CD4-positive, alpha-beta memory T cell (primary cell): ENCODE measurements at regions not wholly inside any gene's neighbourhood (a gene's known extent, or its start where the extent isn't known, plus 50 kb on each side); places are given as distances from the start of the nearest gene placed in this dataset.
A peak's percentile ranks its signal among the peaks of the same experiment; 100 is the strongest.

Experiments
- CTCF ChIA-PET: fragments of 350-600 bp; sonication (Branson Sonifier 250); formaldehyde crosslinking; loops from one replicate; lab custom pipeline; 2021; ENCODE audit warnings: inconsistent platforms; ENCODE audit not compliant: partially characterized antibody; lab: Charles Lee
- POLR2A ChIA-PET: fragments of 350-600 bp; sonication (Branson Sonifier 250); formaldehyde crosslinking; loops from one replicate; lab custom pipeline; 2021; ENCODE audit not compliant: partially characterized antibody; lab: Charles Lee
- DNase-seq, 5 donors: peaks; one replicate each; pipeline versions ENCODE4 v3.0.0 to v3.0.0-alpha.2; 2020 to 2022; ENCODE audit warnings: mixed read lengths in 1 of 5
- H3K27ac ChIP-seq: one replicate; pipeline ENCODE4 v1.7.0; 2013; ENCODE audit warnings: low read depth, low read length
- H3K27me3 ChIP-seq: 2 replicates; pipeline ENCODE4 v1.7.0; 2013; ENCODE audit warnings: mild to moderate bottlenecking, low read length, moderate library complexity; ENCODE audit not compliant: insufficient read depth
- H3K36me3 ChIP-seq: 2 replicates; pipeline ENCODE4 v1.7.0; 2013; ENCODE audit warnings: mild to moderate bottlenecking, low read length, moderate library complexity; ENCODE audit not compliant: insufficient read depth
- H3K4me1 ChIP-seq: 2 replicates; pipeline ENCODE4 v1.7.0; 2013; ENCODE audit warnings: mild to moderate bottlenecking, low read length, moderate library complexity; ENCODE audit not compliant: insufficient read depth
- H3K4me3 ChIP-seq, 2 donors: one replicate each; pipeline ENCODE4 v1.7.0; 2013; ENCODE audit warnings: low read length in 2 of 2, mild to moderate bottlenecking in 1 of 2
- H3K9me3 ChIP-seq, 2 donors: one replicate each; pipeline ENCODE4 v1.7.0; 2013; ENCODE audit warnings: low read length in 2 of 2, control low read depth in 1 of 2; ENCODE audit not compliant: control insufficient read depth in 1 of 2
- H3K27ac Mint-ChIP-seq, 7 donors: one replicate each; pipeline ENCODE4 v1.8.0; 2020 to 2021; ENCODE audit warnings: mixed read lengths in 7 of 7, mild to moderate bottlenecking in 6 of 7, inconsistent platforms in 3 of 7, moderate library complexity in 3 of 7
- H3K27me3 Mint-ChIP-seq, 2 donors: one replicate each; pipeline ENCODE4 v1.8.0; 2020 to 2021; ENCODE audit warnings: mixed read lengths in 2 of 2
- H3K36me3 Mint-ChIP-seq, 2 donors: one replicate each; pipeline ENCODE4 v1.8.0; 2020 to 2021; ENCODE audit warnings: mixed read lengths in 2 of 2, inconsistent platforms in 1 of 2, mild to moderate bottlenecking in 1 of 2
- H3K4me1 Mint-ChIP-seq, 4 donors: one replicate each; pipeline ENCODE4 v1.8.0; 2020 to 2021; ENCODE audit warnings: mixed read lengths in 4 of 4, mild to moderate bottlenecking in 1 of 4
- H3K4me3 Mint-ChIP-seq, 8 donors: one replicate each; pipeline ENCODE4 v1.8.0; 2020 to 2021; ENCODE audit warnings: mixed read lengths in 8 of 8, mild to moderate bottlenecking in 7 of 8, moderate library complexity in 6 of 8, inconsistent platforms in 3 of 8
- H3K9me3 Mint-ChIP-seq, 8 donors: one replicate each; pipeline ENCODE4 v1.8.0; 2020 to 2021; ENCODE audit warnings: mixed read lengths in 8 of 8, mild to moderate bottlenecking in 5 of 8, inconsistent platforms in 3 of 8, moderate library complexity in 1 of 8
- intact Hi-C: fragments of 100-400 bp; cut with micrococcal nuclease; formaldehyde crosslinking; loops from one replicate; pipeline ENCODE4 v1.15.1; 2023

- intact Hi-C loops: no loop called here
- no peaks in the 10 kb centered on the region for H3K9me3 Mint-ChIP-seq
- no peak for DNase-seq
- ChIA-PET CTCF (no interaction called here), POLR2A (no interaction called here)
- Histone ChIP-seq H3K4me1 (no peaks in the 10 kb centered on the region), H3K27me3 (no peaks in the 10 kb centered on the region), H3K4me3 (no peak overlapping the region), H3K27ac (no peak overlapping the region), H3K36me3 (no peaks in the 10 kb centered on the region), H3K9me3 (no peaks in the 10 kb centered on the region)
- no peak overlapping the region for H3K4me3 Mint-ChIP-seq
- peaks cover 10 to 14% of the 10 kb centered on the region in 2 donors for H3K27me3 Mint-ChIP-seq
- no peaks in the 10 kb centered on the region for H3K36me3 Mint-ChIP-seq
- no peaks in the 10 kb centered on the region for H3K4me1 Mint-ChIP-seq
- H3K27ac Mint-ChIP-seq: no peak overlapping the region
These were observed 676.9 kb downstream of the GATA3 start for GRCh38 chr10:8731121-8732095.

- H3K27ac ChIP-seq: no peak overlapping the region
- no peak for DNase-seq
- H3K36me3 Mint-ChIP-seq: no peaks in the 10 kb centered on the region
- H3K27me3 Mint-ChIP-seq: peaks cover 5% of the 10 kb centered on the region in 2 donors
- no peaks in the 10 kb centered on the region for H3K4me1 ChIP-seq
- intact Hi-C loops: no loop called here
- no peak overlapping the region for H3K27ac Mint-ChIP-seq
- no peaks in the 10 kb centered on the region for H3K36me3 ChIP-seq
- POLR2A ChIA-PET: no interaction called here
- H3K9me3 Mint-ChIP-seq: peaks cover 0 to 5% (median 0%) of the 10 kb centered on the region in 8 donors
- peaks cover 0 to 2% (median 0%) of the 10 kb centered on the region in 4 donors for H3K4me1 Mint-ChIP-seq
- H3K4me3 ChIP-seq: no peak overlapping the region
- CTCF ChIA-PET: no interaction called here
- H3K4me3 Mint-ChIP-seq: no peak overlapping the region
- H3K27me3 ChIP-seq: no peaks in the 10 kb centered on the region
- H3K9me3 ChIP-seq: no peaks in the 10 kb centered on the region
These were observed 684.5 kb downstream of the GATA3 start for GRCh38 chr10:8738987-8739386.

GRCh38 chr10:8752146-8752843 is 697.8 kb downstream of the GATA3 start:
- Histone ChIP-seq H3K36me3 (no peaks in the 10 kb centered on the region), H3K4me3 (no peak overlapping the region), H3K27ac (no peak overlapping the region), H3K27me3 (no peaks in the 10 kb centered on the region), H3K4me1 (no peaks in the 10 kb centered on the region), H3K9me3 (no peaks in the 10 kb centered on the region)
- DNase-seq: no peak
- H3K27me3 Mint-ChIP-seq: peaks cover 0 to 13% of the 10 kb centered on the region in 2 donors
- no peaks in the 10 kb centered on the region for H3K36me3 Mint-ChIP-seq
- CTCF ChIA-PET: no interaction called here
- no peak overlapping the region for H3K4me3 Mint-ChIP-seq
- no peak overlapping the region for H3K27ac Mint-ChIP-seq
- H3K4me1 Mint-ChIP-seq: no peaks in the 10 kb centered on the region
- intact Hi-C loops: no loop called here
- POLR2A ChIA-PET: no interaction called here
- peaks cover 0 to 15% (median 3%) of the 10 kb centered on the region in 8 donors for H3K9me3 Mint-ChIP-seq

- Histone ChIP-seq H3K4me1 (no peaks in the 10 kb centered on the region), H3K27me3 (no peaks in the 10 kb centered on the region), H3K9me3 (no peaks in the 10 kb centered on the region), H3K4me3 (no peak overlapping the region), H3K36me3 (no peaks in the 10 kb centered on the region), H3K27ac (no peak overlapping the region)
- ChIA-PET POLR2A (no interaction called here), CTCF (no interaction called here)
- H3K9me3 Mint-ChIP-seq: peaks cover 0 to 15% (median 3%) of the 10 kb centered on the region in 8 donors
- no peaks in the 10 kb centered on the region for H3K36me3 Mint-ChIP-seq
- H3K27me3 Mint-ChIP-seq: peaks cover 4 to 5% of the 10 kb centered on the region in 2 donors
- H3K4me1 Mint-ChIP-seq: no peaks in the 10 kb centered on the region
- no peak overlapping the region for H3K27ac Mint-ChIP-seq
- no peak for DNase-seq
- intact Hi-C loops: no loop called here
- no peak overlapping the region for H3K4me3 Mint-ChIP-seq
These were observed 703.5 kb downstream of the GATA3 start for GRCh38 chr10:8758029-8758428.

- no peaks in the 10 kb centered on the region for H3K36me3 ChIP-seq
- Mint-ChIP-seq H3K36me3 (no peaks in the 10 kb centered on the region), H3K4me1 (peaks cover 0 to 3% (median 0%) of the 10 kb centered on the region in 4 donors), H3K4me3 (no peak overlapping the region), H3K9me3 (no peaks in the 10 kb centered on the region), H3K27ac (no peak overlapping the region), H3K27me3 (peaks cover 3 to 5% of the 10 kb centered on the region in 2 donors)
- H3K4me1 ChIP-seq: no peaks in the 10 kb centered on the region
- ChIA-PET CTCF (no interaction called here), POLR2A (no interaction called here)
- intact Hi-C loops: no loop called here
- no peak overlapping the region for H3K27ac ChIP-seq
- H3K9me3 ChIP-seq: no peaks in the 10 kb centered on the region
- no peak for DNase-seq
- no peak overlapping the region for H3K4me3 ChIP-seq
- H3K27me3 ChIP-seq: no peaks in the 10 kb centered on the region
These were observed 712.4 kb downstream of the GATA3 start for GRCh38 chr10:8766899-8767298.

GRCh38 chr10:8767591-8767990 is 713.1 kb downstream of the GATA3 start:
- H3K4me1 ChIP-seq: no peaks in the 10 kb centered on the region
- POLR2A ChIA-PET: no interaction called here
- peak overlapping the region in 2 of 7 donors; percentile 10 to 66 for H3K27ac Mint-ChIP-seq
- H3K36me3 ChIP-seq: no peaks in the 10 kb centered on the region
- CTCF ChIA-PET: no interaction called here
- peak in 2 of 5 donors; percentile 5 to 34 for DNase-seq
- H3K9me3 Mint-ChIP-seq: no peaks in the 10 kb centered on the region
- H3K4me3 ChIP-seq: no peak overlapping the region
- intact Hi-C loops: no loop called here
- no peaks in the 10 kb centered on the region for H3K9me3 ChIP-seq
- no peaks in the 10 kb centered on the region for H3K36me3 Mint-ChIP-seq
- H3K27me3 Mint-ChIP-seq: peaks cover 3 to 5% of the 10 kb centered on the region in 2 donors
- H3K4me3 Mint-ChIP-seq: no peak overlapping the region
- H3K27ac ChIP-seq: no peak overlapping the region
- H3K27me3 ChIP-seq: no peaks in the 10 kb centered on the region
- H3K4me1 Mint-ChIP-seq: peaks cover 0 to 3% (median 0%) of the 10 kb centered on the region in 4 donors

GRCh38 chr10:8768341-8768740 is 713.9 kb downstream of the GATA3 start:
- H3K27ac ChIP-seq: no peak overlapping the region

More at GRCh38 chr10:8768341-8768740, 713.9 kb downstream of the GATA3 start:
- DNase-seq: no peak
- CTCF ChIA-PET: interaction anchor here (0.6 to 0.7 kb wide), 2 partner anchors 10 to 20 kb away, joined by 3 read pairs; no protein-coding TSS in a partner anchor
- H3K27ac Mint-ChIP-seq: no peak overlapping the region
- H3K27me3 ChIP-seq: no peaks in the 10 kb centered on the region
- no peaks in the 10 kb centered on the region for H3K9me3 ChIP-seq
- H3K4me3 Mint-ChIP-seq: no peak overlapping the region
- H3K36me3 Mint-ChIP-seq: no peaks in the 10 kb centered on the region
- POLR2A ChIA-PET: no interaction called here
- H3K36me3 ChIP-seq: no peaks in the 10 kb centered on the region
- H3K4me1 ChIP-seq: no peaks in the 10 kb centered on the region
- peaks cover 5% of the 10 kb centered on the region in 2 donors for H3K27me3 Mint-ChIP-seq
- peaks cover 0 to 1% (median 0%) of the 10 kb centered on the region in 8 donors for H3K9me3 Mint-ChIP-seq
- peaks cover 0 to 3% (median 0%) of the 10 kb centered on the region in 4 donors for H3K4me1 Mint-ChIP-seq
- intact Hi-C loops: no loop called here
- H3K4me3 ChIP-seq: no peak overlapping the region
